Epidermal melanocyte (primary cell): ENCODE measurements at regions not wholly inside any gene's neighbourhood (a gene's known extent, or its start where the extent isn't known, plus 50 kb on each side); places are given as distances from the start of the nearest gene placed in this dataset.
"Not testable (repeated sequence)": the region's sequence is repeated elsewhere in the genome, so short reads cannot be mapped to it uniquely, and the experiment has no call there.

Experiments used
- DNase-seq: peaks from one replicate; pipeline ENCODE4 v3.0.0; 2011; ENCODE audit warnings: low spot score; ENCODE audit not compliant: insufficient read length

- no peak for DNase-seq
These were observed 111.6 kb downstream of the MIAT start for GRCh38 chr22:26768952-26769351.

DNA sequence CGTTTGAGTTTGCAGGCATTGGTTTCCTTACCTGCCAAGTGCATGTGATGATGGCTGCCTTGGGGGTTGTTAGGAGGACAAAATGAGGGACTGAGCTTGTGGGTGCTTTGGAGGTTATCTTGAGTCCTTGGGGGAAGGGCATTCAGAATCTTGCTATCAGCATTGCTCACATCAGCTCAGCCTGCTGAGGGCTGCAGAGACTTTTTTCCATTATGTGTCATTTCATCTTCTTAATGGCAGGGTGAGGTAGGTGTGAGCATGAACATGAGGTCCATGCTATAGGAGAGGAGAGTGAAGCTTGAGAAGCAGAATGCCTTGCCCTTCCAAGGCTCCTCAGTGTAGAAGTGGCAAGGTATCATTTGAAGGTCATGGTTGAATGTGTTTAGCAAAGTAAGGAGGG, 112.3 kb downstream of the MIAT start:
- DNase-seq: no peak

DNA sequence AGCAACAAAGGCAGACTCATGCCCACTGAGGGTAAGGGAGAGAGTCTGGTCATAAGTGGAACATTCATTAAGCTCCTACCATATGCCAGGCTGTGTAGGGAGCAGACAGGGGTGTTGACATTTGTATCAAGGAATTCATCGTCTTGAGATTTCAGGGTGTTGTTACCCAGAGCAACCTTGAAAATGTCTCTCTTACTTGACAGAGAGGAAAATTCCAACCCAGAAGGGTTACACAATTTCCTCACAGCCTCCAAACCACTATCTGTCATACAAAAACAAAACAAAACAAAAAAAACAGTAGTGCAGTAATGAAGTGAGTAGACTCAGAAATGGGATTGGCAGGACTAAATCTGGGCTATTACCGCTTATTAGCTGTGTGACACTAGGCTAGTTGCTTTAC, 113.2 kb downstream of the MIAT start:
- DNase-seq: no peak

DNA sequence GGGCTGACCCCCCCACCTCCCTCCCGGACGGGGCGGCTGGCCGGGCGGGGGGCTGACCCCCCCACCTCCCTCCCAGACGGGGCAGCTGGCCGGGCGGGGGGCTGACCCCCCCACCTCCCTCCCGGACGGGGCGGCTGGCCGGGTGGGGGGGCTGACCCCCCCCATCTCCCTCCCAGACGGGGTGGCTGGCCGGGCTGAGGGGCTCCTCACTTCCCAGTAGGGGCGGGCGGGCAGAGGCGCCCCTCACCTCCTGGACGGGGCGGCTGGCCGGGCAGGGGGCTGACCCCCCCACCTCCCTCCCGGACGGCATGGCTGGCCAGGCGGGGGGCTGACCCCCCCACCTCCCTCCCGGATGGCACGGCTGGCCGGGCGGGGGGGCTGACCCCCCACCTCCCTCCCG, 115.7 kb downstream of the MIAT start:
- DNase-seq: not testable (repeated sequence)

- no peak for DNase-seq
These were observed 118.0 kb downstream of the MIAT start for GRCh38 chr22:26775394-26775793.

DNA sequence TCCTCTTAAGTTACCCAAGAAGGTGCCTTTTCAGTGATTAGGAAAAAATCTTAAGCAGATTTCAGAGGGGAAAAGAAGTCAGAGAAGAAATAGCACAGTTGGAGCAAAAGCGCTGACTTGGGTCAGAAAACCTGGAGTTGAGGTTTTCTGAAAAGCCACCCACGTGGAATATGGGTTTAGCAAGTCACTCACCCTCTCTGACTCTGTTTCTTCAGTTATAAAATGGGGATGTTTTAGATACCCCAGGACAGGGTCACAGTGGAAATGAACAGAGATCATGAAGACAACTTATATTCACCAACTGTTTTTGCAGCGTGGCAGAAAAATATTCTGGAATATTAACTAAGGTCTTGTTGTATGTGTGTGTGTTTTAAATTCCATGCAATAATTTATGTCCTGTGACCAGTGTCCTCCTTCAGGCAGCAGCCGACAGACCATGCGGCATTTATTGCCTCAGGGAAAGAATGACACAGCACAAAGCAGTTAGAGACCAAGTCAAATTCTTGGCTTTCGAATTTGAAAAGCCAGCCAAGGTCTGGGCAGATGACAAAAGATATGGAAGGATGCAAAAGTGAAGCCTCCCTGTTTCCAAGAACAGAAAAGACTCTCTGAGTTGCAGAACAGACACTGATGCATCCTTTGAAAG, 119.9 kb downstream of the MIAT start:
- DNase-seq: peak; percentile 45

DNA sequence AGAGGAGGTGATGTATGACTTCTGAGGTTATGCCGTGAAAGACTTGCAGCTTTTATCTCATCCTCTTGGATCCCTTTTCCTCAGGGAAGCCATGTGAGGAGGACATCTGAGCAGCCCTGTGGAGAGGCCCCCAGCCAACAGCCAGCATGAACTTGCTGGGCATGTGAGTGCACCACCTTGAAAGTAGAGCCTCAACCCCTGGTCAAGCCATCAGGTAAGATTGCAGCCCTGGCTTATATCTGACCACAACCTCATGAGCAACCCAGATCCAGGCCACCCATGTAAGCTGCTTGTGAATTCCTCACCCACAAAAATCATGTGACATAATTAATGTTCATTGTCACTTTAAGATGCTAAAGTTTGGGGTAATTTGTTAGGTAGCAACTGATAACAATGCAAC, 121.0 kb downstream of the MIAT start:
- no peak for DNase-seq

GRCh38 chr22:26779108-26779507, 121.7 kb downstream of the MIAT start:
- DNase-seq: no peak

GRCh38 chr22:26779929-26780328, 122.5 kb downstream of the MIAT start:
- no peak for DNase-seq

- no peak for DNase-seq
These were observed 123.1 kb downstream of the MIAT start for GRCh38 chr22:26780521-26780920.

GRCh38 chr22:26781062-26781461, 123.7 kb downstream of the MIAT start:
- no peak for DNase-seq

GRCh38 chr22:26781596-26781995, 124.2 kb downstream of the MIAT start:
- no peak for DNase-seq

- no peak for DNase-seq
These were observed 126.5 kb downstream of the MIAT start for GRCh38 chr22:26783885-26784284.

GRCh38 chr22:26784772-26785171, 127.4 kb downstream of the MIAT start:
- DNase-seq: no peak

- no peak for DNase-seq
These were observed 128.5 kb downstream of the MIAT start for GRCh38 chr22:26785932-26786331.

GRCh38 chr22:26786398-26786797, 129.0 kb downstream of the MIAT start:
- no peak for DNase-seq

GRCh38 chr22:26789951-26790350, 132.6 kb downstream of the MIAT start:
- DNase-seq: no peak

GRCh38 chr22:26792522-26792921, 135.1 kb downstream of the MIAT start:
- no peak for DNase-seq

GRCh38 chr22:26796785-26797184, 139.4 kb downstream of the MIAT start:
- DNase-seq: no peak

GRCh38 chr22:26797910-26798309, 140.5 kb downstream of the MIAT start:
- no peak for DNase-seq

- no peak for DNase-seq
These were observed 141.2 kb downstream of the MIAT start for GRCh38 chr22:26798462-26799065.

DNA sequence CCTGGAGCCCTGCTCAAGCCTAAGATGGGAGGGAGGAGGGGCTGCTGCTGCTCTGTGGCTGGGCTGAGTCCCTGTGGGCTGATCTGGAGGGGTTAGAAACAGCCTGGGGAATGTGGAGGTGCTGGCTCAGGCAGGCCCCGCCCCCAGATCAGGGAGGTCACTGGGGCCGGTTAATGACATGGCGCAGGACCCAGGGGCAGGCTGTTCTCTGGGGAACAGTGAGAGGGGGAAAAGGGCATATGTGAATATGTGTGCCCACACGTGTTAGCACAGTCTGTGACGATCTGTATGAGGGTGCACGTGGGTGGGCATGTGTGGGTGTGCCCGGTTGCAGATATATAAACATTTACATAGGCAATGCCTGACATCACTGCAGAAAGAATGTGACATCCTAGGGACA, 143.5 kb downstream of the MIAT start:
- DNase-seq: no peak

GRCh38 chr22:26801449-26801848, 144.1 kb downstream of the MIAT start:
- no peak for DNase-seq
